ENCODE measurements at regions not wholly inside any gene's neighbourhood (a gene's known extent, or its start where the extent isn't known, plus 50 kb on each side); places are given as distances from the start of the nearest gene placed in this dataset.
"Not testable (repeated sequence)": the region's sequence is repeated elsewhere in the genome, so short reads cannot be mapped to it uniquely, and the experiment has no call there.

DNA sequence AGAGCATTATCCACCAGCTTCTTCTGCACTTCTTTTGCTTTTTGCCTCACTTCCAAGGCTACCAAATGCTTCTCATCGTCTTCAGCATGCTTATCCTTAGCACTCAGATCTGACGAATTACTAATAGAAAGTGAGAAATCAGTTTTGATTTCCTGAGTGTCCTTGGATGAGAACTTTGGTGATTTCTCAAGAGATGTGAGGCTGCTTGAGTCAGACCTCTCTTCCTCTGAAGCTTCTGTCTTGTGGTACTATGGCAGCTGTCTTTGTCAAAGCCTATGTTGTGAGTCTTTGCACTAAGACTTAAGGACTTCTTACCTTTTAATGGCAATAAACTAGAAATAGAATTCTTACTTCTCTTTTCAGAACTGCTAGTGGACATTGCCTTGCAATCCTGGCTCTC lies 169.9 kb downstream of the CPE start:
- DNase-seq, result no peak

GRCh38 chr4:165553221-165553810 lies 174.5 kb downstream of the CPE start:
- no peak for DNase-seq

GRCh38 chr4:165555302-165555701 lies 176.5 kb downstream of the CPE start:
- no peak for DNase-seq

DNA sequence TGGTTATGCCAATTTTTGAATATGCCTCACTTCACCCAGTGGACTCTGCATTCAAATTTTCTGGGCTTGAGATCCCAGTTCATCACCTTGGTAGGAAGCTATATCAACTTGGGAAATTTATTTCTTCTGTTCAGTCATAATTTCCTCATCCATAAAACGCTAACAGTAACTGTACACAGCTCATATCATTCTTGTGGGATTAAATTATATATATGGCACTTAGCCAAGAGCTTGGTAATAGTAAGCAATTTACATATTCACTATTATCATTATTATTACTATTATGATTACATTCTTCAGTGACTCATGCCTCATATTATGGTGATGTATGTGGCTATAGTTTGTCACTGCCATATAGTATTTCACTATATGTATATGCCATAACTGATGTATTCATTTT lies 177.6 kb downstream of the CPE start:
- no peak for DNase-seq

DNA sequence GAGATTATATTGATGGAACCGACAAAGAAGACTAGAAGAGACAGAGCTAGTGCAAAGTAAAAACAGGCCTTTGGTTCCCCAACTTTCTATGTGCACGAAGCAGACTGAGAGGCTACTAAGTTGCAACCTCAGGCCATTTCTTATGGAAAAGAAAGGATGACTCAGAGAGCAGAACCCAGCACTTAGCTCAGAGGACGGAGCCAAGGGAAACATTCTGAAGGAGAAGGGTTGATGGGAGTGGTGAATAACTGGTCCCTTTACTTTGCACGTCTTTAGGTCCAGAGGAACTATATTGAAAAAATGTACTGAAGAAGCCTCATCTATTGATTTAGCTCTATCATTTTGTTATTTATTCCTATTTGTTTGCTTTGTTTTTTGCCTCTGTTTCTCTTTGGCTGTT lies 182.1 kb downstream of the CPE start:
- DNase-seq, result no peak

GRCh38 chr4:165563851-165564250 lies 185.0 kb downstream of the CPE start:
- DNase-seq, result no peak

DNA sequence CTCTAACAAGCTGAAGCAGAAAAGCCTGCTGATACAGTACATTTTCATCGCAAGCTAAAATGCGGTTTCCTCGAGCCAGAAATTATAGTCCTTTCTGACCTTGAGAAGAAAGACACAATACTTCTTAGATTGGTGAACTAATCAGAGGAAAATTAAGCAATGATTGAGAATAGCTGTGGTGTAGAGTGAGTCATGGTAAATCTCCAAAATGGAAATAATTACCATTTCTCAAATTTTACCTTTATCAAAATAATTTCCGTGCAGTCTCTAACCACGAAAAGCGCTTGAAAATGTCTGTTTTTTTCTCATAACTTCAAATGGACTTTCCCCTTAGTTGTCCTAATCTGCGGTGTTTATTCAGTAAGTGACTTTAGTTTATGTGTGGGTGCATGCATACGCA lies 190.2 kb downstream of the CPE start:
- no peak for DNase-seq

- not testable (repeated sequence) for DNase-seq
Observed at GRCh38 chr4:165571476-165571875, 192.7 kb downstream of the CPE start.

- DNase-seq, result no peak
Observed at GRCh38 chr4:165580351-165580905, 201.6 kb downstream of the CPE start.

DNA sequence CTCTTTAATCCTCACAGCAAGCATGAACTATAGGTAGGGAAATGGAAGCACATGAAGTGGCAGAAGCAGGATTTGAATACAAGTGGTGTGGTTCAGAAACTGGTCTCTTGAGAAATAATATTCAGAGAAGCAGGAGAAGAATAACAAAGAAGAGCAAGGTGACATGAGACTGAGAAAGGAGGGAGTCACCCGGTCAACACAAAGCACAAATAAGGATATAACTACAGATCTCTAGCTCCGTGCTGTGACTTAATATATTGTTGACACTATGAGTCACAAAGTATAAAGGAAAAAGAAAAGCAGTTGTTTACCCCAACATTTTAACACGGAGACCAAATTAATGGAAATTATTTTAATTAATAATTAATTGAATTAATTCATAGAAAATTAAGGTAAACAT lies 204.5 kb downstream of the CPE start:
- peak; percentile 80 for DNase-seq

DNA sequence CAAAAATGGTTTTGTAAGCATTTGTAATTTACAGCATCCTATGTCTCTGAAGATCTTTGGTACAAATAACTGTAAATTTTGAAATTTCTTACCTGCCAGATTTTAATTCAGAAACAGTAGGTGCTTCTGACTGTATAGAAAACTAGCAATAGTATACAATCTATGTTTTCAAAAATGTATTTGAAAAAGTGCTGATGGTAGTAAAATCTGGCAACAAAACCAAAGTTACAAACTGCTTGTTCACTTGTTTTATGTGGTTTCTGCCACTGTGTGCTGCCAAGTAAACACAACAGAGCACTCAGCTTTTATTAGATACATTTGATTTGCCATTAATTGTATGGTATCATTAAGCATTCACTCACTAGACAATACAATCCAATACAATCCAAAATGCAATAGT lies 206.1 kb downstream of the CPE start:
- no peak for DNase-seq

GRCh38 chr4:165588534-165589315 lies 209.9 kb downstream of the CPE start:
- no peak for DNase-seq

DNA sequence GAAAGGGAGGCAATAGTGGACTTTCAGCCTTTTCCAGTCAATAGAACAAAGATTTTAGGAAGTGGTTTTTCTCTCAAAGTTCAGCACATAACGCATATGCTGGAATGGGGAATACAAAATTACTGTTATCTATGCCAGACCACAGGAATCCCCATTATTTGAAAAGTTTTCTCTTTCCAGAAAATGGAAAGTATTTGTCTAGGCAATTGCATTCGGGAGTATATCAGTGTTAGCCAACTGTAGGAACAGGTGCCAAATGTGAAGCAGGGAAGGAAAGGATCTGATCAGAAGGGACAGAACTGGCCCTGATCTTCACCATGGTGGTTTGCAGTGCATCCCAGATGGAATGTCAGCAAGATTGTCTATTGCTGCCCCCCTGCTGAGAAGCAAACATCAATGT lies 213.6 kb downstream of the CPE start:
- DNase-seq, result no peak

GRCh38 chr4:165597581-165598480 lies 219.0 kb downstream of the CPE start:
- no peak for DNase-seq

DNA sequence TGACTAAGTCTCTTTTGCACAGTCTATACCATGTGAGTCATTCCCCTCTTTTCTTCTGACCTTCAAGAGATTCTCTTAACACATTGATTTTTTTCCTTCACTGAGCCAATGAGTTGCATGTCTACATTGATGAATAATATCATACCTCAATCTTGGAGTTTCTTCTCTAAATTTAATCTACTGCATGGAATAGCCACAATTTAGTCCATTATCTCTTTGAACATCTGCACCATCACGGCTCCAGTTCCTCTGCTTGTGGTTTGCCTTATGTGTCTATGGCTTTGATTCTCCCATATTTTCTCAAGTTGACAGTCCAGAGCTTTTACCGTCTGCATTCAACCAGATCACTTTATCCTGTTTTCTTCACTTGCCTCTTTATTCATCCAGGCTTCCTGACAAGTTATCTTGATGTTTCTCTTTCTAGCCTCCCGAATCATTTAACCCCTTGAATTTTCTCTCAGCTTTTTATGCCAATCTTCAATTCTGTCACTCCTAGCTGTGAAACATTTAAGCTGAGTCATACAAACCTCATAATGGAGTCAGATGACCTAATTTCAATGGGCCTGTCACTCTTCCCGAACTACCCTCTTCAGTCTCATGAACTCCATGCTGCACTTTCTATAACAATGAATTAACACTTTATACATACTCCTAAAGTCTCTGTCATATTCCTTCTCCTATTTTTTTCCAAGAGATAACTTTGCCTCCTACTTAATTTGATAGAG lies 222.3 kb downstream of the CPE start:
- DNase-seq, result peak; percentile 51

DNA sequence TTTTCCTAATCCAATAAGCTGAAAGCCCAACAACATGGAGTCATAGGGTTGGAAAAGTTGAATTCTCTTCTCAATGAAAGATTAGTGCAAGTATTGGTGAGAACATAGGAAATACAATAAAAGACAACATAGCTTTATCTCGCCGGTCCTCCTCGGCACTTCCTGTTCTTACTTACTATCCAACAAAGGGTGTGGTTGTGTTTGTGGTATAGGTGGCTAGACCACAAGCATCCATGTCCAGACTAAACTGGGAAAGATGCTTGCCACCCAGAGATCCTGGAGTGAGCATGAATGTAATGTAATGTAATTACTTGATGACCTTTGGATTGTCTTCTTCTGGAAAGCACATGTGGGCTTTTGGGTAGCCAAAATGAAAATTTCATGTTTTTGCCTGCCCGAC lies 223.8 kb downstream of the CPE start:
- no peak for DNase-seq

DNA sequence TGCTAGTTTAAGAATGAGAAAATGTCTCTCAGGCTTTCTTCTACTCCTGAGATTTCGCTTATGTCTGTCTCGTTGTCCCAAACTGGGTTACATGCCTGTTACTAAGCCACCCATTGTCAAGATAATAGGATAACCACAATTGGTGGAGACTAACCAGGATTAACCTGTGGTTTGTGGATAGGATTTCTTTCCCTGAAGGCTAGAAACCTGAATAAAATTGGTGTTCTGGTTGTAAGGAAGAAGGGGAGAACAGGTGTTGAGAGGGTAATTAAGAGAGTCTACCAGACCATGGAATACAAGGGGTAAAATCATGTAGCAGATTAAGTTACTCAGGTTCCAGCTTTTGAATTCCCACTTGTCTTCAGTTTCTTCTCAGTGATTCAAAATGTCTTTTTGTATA lies 225.4 kb downstream of the CPE start:
- DNase-seq, result no peak

GRCh38 chr4:165605811-165606210 lies 227.0 kb downstream of the CPE start:
- no peak for DNase-seq

DNA sequence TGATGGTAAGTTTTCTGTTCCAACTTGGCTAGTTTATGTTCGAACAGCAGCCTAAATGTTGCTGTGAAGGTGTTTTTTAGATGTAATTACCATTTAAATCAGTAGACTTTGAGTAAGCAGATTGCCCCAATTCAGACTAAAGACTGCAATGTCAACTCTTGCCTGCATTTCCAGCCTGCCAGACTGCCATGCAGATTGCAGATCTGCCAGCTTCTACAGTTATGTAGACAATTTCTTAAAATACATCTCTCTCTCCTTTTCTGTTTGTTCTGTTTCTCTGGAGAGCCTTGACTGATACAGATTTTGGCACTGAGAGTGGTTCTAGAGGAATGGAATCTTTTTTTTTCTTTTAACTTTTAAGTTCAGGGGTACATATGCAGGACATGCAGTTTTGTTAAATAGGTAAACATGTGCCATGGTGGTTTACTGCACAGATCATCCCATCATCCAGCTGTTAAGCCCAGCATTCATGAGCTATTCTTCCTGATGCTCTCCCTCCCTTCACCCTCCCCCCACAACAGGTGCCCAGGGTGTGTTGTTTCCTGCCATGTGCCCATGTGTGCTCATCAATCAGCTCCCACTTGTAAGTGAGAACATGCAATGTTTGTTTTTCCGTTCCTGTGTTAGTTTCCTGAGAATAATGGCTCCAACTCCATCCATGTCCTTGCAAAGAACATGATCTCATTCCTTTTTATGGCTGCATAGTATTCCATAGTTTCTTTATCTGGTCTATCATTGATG lies 227.8 kb downstream of the CPE start:
- peak; percentile 45 for DNase-seq

- DNase-seq, result no peak
Observed at GRCh38 chr4:165609653-165610052, 230.8 kb downstream of the CPE start.

DNA sequence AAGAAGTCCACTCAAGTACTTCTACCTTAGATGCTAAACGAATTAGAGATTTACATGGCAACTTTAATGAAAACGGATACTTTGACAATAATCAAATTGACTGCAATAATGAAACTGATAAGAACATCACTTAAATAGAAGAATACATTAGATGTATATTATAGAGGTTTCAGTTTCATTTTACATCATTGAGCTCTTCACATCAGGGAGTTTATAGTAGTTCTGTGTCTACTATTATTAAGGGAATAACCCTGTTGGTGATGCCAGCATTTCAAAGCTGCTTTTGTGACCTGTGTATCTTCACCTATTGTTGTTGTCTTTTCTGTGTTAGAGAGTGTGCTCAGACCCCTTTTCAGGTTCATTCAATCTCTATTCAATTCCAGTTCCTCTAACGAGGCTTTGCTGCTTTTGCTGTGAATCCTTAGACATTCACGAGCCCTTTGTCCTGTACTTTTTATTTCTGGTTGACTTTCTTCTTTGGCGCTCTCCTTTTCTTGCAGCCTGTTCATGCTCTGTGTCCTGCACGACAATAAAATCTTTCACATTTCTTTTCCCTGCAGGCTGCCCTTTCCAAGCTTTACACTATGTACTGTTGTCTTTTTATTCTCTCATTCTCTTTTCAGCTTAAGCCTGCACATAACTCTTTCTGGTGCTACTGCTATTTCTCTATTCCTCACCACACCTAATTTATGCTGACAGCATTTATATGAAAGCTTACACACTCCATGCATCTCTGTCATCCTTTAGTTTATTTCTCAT lies 232.1 kb downstream of the CPE start:
- no peak for DNase-seq
